NCI-H510A treated with DMSO at 0.1 percent for 48 hours (cell line): ENCODE measurements at regions not wholly inside any gene's neighbourhood (a gene's known extent, or its start where the extent isn't known, plus 50 kb on each side); places are given as distances from the start of the nearest gene placed in this dataset.

Experiments used
- DNase-seq: peaks from one replicate; lab custom pipeline; 2025; lab: John Stamatoyannopoulos, UW

DNA sequence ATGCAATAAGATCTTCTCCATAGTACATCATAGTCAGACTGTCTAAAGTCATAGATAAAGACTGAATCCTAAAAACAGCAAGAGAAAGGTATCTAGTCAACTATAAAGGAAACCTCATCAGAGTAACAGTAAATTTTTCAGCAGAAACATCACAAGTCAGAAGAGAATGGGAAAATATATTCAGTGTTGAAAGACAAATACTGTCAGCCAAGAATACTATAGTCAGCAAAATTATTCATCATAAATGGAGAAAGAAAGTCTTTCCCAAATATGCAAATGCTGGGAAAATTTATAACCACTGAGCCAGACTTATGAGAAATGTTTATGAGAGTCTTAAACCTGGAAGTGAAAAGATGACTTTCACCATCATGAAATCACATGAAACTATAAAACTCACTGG is 136.7 kb downstream of the KDR start:
- DNase-seq: no peak

DNA sequence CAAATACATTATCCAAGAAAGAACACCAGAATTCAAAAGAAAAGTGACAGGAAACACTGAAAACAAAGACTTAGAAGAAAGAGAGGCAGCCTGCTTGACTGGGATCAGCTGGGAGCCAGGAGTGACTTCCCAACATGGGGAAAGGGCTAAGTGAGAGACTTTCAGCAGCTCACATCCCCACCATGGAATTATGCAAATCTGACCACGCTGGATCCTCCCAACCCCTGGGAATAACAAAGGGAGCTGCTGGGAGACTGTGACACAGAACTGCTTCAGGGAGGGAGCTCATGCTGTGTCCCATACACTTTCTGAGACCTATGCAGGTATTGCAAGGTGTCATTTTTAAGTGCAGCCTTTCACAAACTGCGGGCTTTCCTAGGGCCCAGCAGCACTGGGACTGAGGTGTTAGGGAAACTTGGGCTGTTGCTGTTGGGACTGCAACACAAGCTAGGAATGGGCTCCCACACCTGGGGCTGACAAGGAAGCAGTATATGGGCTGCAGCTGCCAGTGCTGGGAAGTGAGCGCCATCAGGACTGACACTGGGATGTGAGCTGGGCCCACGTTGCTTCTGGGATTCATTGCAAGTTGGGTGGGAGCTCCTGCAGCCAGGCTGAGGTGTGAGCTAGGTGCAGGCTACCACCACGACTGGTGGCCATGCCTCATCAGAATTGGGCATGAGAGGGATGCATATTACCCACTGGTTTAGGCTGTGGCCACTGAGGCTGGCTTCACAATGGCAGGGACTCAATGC is 139.1 kb downstream of the KDR start:
- DNase-seq: no peak

DNA sequence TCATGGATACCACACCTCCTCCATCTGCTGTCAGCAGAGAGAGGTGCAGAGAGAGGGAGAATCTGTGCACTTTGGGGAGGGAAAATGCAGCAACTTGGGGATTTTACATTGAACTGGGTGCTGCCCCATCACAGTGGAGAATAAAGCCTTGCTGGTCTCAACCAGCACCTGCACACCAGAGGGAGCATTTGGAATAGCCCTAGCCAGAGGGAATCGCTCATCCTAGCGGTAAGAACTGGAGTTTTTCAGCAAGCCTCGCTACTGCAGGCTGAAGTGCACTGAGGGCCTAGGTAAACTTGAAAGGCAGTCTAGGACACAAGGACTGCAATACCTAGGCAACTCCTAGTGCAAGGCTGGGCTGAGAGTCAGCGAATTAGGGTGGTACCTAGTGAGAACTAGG is 148.7 kb downstream of the KDR start:
- no peak for DNase-seq

DNA sequence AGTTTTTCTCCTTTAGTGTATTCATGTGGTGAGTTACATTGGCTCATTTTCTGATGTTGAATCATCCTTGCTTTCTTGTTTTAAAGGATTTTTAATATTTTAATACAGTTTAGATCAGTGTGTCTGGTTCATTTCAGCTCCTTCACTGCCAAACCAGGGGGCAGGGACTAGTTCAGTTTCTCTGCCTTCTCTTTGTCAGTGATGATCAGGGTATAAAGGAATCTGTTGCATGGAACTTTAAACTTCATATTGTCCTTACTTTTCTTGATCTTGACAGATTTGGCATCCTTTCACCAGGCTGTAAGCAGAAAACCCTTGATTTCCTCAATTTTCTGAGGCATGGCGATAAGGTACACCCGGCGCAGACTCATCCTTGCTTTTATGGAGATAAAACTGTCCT is 149.4 kb downstream of the KDR start:
- DNase-seq: no peak

DNA sequence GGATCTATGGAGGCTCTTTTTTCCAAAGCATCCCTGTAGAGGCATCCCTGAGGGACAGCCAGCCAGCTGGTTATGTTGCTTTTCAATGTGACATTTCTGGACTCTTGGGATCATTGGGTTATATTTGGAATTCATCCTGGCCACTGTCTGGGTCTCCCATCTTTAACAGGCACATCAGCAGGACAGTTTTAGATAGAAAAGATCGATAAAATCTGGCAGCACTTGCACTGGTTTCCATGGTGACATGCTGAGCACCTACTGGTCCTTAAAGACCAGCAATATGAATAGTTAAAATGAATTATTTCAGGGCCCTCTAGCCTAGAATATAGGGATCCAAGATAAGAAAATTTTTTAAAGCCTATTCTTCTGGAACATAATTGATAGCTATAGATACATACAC is 151.6 kb downstream of the KDR start:
- no peak for DNase-seq

DNA sequence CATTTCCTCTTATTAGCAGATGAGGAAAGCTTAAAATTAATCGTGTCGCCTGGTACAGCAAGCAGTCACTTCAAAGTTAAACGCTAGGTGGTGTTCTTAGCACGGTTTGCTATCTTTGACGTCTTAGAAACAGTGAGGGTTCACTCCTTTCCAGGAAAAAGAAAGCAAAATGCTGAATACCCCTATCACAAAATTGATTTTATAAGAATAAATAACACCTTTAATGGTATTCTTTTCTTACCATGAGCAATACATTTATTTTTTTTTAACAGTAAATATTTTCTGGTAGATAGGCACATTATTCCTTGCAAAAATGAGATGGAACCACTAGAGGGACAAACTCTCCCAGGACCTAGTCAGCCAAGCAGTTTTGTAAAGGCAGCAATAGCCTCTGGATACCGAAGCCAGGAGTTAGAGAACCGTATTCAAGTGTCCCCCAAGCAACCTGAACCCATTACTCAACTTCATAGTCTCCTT is 153.9 kb downstream of the KDR start:
- peak; percentile 95 for DNase-seq

DNA sequence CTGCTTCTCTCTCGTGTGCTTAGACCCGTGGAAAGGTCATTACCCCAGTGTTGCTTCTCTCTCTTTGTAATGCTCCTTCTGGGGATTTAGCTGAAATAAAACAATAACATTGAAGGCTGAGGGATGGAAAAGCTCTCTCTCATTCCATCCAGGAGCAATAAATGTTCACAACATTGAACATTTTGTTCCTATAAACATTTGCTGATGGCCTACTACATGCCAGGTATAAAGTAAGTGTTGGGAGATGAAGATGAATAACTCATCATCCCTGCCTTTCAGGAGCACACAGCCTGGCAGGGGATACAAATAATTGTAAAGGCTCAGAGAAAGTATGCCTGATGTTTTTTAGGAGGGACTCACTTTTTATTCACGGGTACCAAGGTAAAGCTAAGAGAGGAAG is 158.1 kb downstream of the KDR start:
- no peak for DNase-seq

DNA sequence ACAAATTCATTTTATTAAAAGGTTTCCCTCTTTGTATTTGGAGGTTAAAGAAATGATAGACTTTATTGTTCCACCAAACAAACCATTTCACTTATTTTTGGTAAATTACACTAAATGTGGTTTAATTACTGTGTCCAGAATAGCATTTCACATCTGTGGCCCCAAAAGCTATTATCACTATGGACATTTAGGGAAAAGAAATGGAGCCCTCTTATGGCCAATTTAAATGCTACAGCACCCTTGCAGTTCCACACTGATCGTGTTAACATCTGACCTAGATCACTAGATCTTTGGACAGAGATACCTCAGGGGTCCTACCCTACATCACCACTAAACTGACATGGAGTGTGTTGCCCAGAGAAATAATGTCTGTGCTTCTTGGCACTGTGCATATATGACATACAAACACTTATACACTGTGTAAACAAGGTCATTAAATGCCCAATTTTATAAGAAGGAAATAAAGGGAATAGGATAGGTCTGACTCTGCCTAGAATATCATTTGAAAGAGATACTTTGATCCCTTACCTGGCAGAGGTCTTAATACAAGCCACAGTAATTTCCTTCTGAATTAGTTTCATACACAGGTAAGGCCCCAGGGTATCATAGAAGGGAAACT is 163.9 kb downstream of the KDR start:
- peak; percentile 73 for DNase-seq

DNA sequence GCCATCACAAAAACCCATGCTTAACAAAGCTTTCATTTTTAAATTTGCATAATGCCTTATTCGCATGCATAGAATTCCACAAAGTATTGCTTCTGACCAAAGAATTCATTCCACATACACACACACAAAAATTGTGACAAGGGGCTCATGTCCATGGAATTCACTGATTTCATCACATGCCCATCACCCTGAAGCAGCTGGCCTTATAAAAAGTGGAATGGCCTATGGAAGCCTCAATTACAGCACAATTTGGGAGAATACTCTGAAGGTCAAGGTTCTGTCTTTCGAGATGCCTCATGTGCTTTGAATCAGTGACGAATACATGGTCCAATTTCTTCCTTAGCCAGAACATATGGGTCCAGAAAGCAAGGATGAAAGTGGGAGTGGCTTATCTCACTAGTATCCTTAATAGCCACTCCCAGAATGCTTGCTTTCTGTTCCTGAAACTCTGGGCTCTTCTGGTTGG is 165.7 kb downstream of the KDR start:
- DNase-seq: no peak

DNA sequence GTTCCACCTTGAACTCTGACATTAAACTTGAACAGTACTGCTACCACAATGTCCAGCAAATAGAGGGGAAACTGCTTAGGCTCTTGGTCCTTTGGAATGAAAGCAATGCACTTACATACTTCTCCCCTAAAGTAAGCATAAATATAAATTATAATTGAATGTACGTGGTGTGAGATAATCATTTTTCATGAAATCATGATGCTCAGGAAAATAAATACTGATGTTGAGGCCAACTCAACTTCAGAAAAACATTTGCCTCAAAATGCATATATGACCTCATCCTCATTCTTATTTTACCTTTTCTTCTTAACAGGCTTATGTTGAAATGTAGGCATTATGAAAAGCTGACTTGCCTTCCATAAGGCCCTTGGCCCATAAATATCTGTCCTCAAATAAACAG is 166.3 kb downstream of the KDR start:
- no peak for DNase-seq

DNA sequence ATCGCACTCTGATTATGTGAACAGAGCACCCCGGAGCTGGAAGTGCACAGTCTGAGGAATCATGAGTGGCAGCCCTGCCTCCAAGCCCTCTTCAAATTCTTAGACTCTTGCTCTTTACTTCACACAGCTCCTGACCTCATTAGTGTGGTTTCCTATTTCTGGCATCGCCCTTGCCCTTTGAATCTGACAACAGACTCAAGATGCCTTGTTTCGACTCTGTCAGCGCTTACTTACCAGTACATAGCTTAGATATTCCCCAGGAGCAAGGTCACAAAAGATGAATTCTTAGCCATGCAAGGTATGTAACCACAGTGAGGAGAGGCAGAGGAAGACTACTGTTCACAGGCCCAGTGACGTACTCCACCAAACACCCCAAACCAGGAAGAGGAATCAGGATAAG is 167.2 kb downstream of the KDR start:
- DNase-seq: no peak

DNA sequence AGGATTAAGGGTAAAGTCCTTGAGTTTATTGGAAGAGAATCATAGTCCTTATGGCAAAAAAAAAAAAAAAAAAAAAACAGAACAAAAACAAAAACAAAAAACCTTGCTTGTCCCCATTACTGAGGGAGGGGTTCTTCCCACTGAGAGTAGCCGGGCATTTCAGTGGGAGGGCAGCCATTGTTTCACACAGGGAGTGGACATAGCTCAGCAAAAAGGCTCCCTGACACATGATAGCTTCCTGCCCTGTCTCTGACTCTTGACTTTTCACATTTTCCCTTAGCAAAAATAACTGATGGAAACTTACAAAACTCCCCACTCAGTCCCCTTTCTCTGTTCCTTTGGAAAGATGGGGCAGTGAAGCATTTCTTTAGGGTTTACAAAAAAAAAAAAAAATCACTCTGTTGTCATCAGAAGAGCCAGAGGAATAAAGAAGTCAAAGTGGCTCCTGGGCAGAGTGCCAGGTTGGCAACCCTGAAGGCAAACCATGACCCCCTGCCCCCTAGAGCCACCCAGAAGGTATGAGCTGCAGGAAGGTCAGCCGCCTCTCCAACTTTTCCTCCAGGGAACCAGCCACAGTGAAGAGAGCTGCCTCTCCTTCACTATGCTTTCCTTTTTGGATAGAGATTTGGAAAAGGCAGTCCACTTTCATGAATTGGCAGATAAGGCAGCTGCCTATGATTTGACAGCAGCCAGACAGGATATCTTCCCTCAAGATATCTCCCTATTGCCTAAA is 170.6 kb downstream of the KDR start:
- peak; percentile 52 for DNase-seq

DNA sequence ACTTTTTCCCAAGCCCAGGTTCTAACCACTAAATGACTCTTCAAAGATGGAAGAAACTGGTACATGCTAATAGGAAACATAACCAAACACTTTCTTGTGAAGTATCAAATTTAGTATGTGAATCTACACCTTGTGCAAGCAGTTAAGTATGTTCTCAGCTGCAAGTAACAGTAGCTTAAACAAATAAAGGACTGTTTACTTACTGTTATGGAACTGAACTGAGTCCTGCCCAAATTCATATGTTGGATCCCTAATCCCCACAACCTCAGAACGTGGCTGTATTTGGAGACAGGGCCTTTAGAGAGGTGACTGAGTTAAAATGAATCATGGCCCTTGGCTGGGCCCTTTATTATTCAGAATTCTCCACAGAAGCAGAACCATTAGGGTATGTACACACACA is 178.7 kb downstream of the KDR start:
- peak; percentile 93 for DNase-seq

DNA sequence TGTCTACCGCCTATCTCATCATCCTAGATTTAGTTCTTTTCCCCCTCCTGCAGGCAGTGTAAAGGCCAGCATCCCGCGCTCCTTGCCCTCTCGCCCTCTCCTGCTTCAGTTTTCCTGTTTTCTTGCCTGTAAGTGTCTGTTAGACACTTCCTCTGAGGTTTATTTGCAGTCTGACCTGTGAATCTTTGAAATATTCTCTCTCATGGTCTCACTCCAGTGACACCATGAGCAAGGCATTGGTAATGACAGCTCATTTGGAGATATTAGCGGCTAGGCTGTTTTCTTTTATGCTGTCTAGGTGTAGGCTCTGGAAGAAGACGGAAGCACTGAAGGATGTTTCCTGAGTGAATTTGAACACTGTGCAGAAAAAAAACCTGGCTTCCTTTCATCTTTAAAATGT is 179.6 kb downstream of the KDR start:
- DNase-seq: peak; percentile 68

DNA sequence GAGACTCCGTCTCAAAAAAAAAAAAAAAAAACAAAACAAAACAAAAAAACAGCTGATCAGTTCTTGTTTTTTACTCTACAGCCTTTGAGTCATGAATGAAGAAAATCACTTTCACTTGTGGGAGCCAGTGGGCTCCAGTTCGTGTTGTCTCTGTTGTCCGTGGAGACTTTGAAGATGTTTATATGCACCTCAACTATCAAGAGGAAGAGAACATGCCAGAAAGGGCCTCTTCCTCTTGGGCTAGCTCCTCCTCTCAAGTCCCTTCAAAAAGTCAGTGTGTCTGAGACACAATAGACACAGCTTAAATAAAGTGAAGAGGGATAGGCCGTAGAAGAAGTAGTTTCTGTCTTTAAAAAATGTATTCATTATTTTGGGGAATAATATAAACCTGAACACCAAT is 182.7 kb downstream of the KDR start:
- DNase-seq: no peak

DNA sequence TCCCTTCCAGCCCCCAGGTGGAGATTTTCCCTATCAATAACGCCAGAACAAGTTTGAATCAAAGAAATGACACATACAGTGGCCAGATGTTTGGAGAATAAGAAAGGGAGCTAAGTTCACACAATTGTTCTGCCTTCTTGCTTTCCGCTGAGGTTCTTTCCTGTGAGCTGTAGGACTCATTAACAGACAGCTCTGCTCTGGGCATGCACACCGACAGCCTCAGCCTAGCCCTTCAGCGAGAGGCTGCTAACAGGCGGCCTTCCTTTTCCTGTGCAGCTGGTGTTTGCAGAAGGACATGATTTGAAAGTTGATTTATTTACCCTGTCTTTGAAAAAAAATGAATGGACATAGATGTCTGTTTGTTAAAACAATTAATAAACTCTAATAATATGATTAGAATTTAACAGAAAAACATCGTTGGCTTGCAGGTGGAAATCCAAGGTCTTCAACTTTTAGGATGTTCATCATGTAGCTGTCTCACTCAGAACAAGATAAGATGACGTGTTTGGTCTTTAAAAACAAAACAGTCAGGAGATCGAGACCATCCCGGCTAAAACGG is 183.3 kb downstream of the KDR start:
- DNase-seq: peak; percentile 92

DNA sequence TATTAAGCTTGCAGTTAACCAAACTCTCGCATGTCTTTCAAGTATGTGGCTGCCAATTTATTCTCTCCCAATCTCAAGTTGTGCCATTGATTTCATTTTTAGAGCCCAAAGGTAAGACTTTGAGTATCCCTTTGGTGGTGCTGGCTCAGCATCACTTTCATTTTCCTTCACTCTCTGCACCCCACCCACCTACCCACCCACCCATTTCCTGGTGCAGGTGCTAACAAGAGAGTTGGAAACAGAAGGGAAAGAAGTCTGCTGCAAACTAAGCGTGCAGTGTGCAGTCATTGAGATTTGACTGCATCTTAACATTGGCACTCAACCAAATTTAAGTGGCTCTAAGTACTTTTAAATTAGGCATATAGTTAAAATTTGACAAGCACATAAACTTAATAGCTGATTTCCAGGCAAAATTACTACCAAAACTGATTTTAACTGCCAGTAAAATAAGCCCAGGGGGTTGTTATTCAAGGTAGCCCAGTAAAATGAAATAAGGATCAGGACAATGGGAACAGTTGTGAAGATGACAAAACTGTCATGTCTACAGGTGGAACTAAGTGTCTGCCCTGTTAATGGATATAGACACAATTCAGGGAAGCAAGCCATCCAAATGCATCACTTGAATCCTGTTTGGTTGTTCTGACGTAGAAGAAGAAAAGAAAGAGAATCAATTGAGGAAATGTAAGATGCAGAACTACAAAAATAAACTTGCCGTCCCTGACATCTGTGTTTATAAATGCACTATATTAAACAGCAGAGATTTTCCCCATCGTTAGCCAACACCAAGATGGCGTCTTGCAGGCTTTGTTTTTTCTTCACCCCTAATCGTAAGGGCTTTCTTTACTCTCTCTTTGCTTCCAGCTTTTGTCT is 184.2 kb downstream of the KDR start:
- peak; percentile 73 for DNase-seq

DNA sequence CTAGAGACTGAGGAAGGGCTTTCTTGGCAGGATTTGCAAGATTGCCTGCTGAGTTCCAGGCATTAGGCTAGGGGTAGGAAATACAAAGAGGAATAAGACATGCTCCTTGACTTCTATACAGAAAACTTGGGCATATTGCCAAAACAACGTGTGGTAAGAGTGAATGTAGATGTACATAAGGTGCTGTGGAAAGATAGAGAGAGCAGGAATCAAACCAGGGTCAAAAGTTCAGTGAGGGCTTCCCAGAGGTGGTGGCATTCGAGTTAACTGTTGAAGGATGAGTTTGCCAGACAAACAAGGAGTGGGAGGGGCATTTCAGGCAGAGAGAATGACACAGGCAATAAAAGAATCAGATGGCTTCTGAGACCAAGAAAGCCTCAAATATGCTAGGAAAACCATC is 187.9 kb downstream of the KDR start:
- DNase-seq: peak; percentile 39

DNA sequence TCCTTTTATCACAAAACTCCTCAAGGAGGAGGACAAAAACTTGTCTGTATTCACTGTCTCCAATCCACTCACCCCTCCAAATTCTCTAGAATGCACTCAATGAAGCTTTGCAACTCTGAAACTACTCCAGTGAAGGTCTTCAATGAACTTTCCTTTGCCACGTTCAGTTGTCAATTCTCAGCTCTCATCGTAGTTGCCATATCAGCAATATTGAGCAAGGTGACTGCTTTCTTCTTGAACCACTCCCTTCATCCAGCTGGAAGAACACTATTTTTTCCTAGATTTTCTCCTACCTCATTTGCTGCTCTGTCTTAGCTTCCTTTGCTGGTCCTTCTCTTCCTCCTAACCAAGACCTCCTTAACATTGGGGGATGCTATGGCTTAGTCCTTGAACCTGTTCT is 191.8 kb downstream of the KDR start:
- no peak for DNase-seq

DNA sequence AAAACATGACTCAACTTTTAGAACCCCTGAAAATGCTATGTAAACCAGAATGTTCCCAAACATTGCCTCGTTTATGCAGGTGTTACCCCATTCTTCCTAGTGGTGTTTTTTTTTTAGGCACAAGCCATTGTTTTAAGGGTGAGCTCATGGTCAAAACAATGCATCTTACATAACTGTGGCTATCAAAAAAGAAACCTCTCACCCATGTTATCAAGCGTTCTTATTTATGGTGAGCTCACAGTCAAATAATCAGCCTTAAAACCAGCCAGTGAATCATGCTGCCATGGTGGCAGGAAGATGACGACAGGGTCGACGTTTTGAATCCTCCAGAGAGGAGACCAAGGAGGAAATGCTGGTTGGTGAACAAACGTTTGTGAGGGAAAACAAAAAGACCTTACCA is 195.2 kb downstream of the KDR start:
- DNase-seq: peak; percentile 41

DNA sequence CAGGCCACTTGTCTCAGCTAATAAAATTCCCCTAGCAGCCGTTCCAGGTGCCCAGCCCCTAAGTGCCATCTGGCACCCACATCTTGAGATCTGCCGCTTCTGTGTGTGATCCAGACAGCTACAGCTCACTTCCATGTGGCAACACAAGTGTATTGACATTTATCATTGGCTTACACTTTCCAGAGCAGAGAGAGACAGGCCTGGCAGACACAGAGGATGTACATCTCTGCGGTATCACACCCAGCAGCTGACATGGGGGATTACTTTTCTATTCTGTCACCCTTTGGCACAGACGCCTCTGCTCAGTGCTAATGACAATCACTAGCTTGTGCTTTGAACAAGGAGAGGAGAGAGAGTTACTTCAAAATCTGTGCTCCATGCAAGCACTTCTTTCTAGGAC is 195.9 kb downstream of the KDR start:
- DNase-seq: peak; percentile 81

DNA sequence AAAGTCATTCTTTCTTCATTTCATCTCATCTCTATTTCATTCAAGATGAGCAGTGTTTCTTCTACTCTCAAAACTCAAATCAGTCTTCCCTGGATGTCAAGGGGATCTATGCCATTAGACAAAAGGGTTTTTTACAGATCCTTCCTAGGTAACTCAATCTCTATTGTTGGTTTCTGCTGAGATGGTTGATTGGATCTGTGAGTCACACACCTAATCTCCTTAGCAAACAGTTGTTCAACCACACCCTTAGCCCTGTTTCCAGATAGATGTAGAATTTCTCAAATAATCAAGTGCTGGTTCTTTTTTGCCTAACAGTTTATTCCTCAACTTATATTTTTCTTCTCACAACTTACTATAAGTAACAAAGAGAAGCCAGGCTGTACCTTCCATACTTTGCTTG is 200.5 kb downstream of the KDR start:
- DNase-seq: no peak
